Mucosa of gallbladder (tissue), 1 donor: ENCODE measurements at regions not wholly inside any gene's neighbourhood (a gene's known extent, or its start where the extent isn't known, plus 50 kb on each side); places are given as distances from the start of the nearest gene placed in this dataset.
"Not testable (repeated sequence)": the region's sequence is repeated elsewhere in the genome, so short reads cannot be mapped to it uniquely, and the experiment has no call there.

Experiments used
- DNase-seq: peaks from one replicate; pipeline ENCODE4 v3.0.0-alpha.2; 2020; ENCODE audit warnings: low spot score
- donor health status: DM: no; HTN: no; CAD: no.

DNA sequence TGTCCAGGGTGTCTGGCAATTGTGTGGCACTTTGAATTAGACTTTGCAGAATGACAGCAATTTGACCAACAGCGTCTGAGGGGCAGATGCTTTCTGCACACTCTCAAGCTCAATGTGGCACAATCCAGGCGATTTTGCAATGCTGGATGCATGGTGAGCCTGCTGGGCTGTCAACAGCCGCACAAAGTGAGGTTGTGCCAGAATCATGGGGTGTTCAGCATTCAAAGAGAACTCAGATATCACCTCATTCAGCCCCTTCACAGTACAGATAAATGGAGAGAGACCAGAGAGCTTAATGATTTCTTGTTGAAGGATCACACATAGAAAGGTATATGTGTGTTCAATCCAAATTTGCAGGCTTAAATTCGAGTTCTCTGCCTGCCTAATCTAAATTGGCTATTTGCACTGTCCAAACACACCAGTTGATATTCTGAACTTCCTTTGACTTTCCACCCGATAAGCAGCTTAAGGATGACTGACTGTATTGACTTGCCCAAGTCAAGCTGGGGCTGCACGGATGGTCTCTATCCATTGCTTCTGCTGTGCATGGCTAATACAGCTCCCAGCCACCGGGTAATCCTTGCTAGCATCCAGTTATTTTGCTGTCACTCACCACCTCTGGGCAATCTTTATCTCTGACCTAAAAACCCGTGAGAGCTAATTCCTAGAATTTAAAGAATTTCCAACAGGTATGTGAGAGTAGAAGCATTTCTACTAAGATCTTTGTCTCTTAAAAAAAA, 157.9 kb upstream of the TAS2R1 start:
- no peak for DNase-seq

DNA sequence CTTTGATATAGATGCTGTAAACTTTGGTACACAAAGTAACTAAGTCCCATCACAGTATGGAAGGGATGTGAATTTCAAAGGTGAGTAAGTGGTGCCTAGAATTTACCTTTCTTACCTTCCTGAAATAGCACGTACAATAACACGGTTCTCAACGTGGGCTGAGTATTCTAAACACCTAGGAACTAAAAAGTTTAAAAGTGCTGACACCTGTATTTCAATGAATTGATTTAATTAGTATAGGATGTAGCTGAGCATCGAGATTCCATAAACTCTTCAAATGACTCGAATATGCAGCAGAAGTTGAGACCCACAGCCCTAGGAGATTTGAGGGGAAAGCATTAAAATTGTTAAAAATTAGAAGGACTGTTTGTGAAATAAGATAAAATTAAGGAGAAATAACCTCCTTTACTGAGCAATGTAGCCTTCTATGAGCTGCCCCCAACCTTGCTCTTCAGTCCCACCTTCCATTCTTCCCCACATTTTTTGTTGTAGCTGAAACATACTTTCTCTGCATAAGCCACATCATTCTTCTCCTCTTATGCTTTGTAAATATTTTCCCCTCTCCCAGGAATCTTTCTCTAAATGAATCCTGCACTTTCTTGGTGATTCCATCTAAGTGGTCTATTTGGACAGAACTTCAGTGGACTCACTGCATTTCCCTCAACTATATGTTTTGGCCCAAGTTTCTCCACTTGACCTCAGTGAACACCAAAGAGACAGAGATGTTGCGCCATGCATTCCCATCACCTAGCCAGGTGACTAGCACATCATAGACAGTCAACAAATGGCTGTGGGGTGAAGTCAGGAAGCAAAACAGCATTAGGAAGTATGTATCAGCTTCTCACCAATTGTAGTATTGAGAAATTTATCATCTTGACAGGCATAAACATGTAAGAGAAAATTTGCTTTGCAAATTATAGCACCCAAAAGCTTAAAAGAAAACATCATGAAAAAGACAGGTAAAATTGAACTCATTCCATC, 156.5 kb upstream of the TAS2R1 start:
- DNase-seq, result no peak

DNA sequence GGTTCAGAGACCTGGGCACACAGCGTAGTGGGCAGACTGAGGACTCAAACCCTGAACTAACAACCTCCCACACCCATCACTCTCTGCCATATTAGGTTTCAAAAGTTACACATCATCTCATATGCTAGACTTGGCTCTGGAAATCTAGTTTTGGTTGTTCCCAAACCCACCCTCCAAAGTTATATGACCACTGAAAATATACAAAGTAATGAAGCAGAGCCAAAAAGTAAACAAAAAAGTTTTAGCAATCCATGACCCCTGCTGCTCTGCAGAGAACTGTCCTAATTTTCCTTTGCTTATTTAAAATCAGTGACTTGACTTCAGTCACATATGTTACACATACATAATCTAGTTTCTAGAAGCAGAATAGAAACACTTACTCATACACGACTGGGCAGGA, 155.6 kb upstream of the TAS2R1 start:
- DNase-seq, result no peak

DNA sequence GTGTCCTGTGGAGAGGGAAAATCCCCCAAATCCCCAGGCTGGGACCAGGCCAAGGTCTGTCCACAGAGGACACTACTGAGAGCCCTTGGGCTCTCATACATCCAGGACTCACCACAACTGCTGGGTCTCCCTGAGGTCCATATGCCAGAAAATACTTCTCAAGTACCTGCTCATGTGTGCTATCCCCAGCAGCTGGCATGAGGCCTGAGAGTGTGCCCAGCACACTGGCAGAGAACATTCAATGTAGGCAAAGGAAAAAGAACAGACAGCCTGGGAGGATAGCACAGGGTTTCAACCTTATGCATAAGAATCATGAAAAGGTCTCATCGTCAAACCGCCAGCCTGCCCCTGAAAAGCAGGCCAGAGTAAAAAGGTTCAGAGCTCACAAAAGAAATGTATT, 154.1 kb upstream of the TAS2R1 start:
- DNase-seq, result no peak

DNA sequence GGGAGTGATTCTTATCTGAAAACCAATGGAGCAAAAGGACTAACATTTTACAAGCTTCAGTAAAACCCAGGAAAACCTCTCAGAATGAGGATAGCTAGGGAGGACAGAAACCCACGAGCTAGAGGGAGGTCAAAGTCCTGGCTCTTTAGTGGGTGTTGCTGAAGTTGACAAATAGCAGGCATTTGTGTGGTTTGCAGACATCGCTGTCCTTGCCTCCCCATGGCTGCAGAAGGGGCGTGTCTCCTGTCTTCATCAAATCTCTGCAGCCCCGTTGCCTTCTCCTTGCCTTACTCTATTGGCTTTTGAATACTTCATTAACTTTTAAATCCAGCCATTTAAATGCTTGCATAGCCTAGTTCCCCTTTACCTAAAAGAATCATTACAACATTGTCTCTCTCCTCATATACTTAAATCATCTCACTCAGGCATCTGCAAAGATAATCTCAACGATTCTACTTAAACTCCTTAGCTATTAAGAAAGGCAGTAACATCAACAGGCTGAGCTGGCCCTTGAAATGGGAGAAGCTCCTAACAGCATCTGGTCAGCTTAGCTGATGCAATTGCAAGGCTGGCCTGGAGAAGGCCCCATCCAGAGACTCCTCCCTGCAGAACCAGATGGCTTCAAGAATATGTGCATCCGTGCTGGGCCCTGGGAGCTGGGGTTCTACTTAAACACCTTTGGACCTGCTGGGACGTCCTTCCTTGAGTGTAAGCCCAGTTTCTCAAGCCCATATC, 152.8 kb upstream of the TAS2R1 start:
- no peak for DNase-seq

DNA sequence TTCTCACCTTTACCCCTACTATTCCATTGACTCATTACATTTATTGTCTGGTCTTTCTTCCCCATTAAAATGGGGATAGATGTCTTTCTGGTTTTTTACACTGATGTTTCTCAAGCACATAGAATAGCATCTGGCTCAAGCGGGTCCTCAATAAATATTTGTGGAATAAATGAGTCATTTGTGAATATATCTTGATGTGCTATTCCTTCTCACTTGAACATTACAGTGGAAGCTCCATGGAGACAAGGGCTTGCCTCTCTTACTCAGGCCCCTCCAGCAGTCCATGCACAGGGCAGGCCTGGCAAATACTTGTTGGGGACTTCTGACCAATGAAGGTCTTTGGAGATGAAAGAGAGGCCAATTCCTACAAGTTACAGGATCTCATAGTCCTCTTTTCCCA, 151.7 kb upstream of the TAS2R1 start:
- no peak for DNase-seq

DNA sequence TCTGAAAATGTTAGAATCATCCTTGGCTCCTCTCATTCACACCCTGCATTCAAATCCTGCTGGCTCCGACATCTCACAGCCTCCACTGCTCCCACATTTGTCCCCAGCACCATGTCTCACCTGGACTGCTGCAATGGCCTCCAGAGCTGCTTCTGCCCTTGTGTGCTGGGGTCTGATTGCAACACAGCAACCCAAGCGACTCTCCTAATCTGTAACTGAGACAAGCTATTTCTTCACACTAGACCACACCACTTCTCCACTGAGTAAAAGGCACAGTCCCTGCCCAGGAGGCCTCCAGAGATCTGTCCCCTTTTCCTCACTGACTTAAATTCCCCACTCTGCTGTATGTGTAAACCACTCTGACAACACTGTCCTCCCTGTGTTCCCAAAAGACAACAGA, 151.1 kb upstream of the TAS2R1 start:
- DNase-seq, result no peak

DNA sequence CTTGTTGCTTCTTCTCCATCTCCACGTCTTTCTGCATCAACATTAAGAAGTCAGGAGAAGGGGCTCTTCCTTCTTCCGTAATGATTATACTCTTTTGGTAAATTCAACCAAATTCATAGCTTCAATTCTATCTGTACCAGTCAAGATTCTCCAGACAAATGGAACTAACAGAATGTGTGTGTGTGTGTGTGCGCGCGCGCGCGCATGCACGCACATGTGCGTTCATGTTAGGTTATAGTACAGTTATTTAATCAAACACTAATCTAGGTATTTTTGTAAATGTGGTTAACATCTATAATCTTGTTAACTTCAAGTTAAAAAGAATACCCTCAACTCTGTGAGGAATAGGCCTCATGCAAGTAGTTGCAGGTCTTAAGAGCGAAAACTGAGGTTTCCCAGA, 150.3 kb upstream of the TAS2R1 start:
- DNase-seq, result no peak

DNA sequence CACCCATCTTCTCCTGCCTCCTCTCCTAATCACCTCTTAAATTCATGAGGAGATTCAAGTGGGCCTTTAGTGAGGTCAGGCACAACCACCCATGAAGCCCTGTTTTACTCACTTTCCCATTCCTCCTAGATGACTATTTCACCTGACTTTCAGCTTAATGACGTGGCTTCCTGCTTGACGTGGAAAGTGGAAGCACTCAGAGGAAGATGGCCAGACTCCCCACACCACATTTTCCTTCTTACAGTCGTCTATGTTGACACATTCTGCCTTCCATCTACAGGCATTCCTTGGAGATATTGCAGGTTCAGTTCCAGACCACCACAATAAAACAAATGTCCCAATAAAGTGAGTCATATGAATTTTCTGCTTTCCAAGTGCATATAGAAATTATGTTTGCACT, 146.4 kb upstream of the TAS2R1 start:
- DNase-seq, result no peak

DNA sequence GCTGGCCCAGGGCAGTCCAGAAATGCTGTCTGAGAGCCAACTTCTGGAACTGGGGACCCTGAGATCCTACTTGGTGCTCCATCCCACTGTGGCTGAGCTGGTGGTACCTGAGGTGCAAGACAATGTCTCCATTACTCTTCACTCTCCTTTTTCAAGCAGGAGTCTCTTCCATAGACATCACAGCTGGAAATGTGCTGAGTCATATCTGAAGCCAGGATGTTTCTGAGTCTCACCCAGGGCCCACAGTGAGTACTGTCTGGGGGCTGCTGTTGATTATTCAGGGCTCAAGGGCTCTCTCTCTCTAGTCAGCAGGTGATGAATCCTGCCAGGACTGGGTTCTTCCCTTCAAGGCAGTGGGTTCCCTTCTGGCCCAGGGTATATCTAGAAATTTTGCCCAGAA, 145.2 kb upstream of the TAS2R1 start:
- DNase-seq, result no peak

DNA sequence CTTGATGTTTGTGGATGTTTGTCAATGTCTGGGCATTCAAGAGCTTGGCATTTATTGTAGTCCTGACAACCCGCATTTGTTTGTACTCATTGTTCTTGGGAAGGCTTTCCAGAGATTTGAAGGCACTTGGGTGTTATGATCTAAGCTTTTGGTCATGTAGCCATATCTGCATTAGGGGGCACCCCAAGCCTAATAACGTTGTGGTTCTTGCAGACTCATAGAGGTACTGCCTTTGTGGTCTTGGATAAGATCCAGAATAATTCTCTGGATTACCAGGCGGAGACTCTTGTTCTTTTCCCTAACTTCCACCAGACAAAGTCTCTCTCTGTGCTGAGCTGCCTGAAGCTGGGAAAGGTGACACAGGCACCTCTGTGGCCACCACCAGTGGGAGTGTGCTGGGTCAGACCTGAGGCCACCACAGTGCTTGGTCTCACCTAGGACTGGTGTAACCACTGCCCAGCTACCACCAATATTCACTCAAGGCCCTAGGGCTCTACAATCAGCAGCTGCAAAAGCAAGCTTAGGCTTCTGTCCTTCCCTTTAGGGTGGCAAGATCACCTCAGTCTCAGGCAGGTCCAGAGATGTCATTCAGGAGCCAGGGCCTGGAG, 144.4 kb upstream of the TAS2R1 start:
- DNase-seq, result no peak

DNA sequence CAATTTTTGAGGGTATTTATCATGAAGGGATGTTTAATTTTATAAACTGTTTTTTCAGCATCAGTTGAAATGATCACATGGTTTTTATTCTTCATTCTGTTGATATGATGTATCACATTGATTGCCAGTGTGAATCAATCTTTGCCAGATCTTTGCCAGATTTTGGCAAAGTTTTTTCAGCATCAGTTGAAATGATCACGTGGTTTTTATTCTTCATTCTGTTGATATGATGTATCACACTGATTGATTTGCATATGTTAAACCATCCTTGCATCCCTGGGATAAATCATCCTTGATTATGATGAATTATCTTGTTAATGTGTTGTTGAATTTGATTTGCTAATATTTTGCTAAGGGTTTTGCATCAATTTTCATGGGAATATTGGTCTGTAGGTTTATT, 140.9 kb upstream of the TAS2R1 start:
- no peak for DNase-seq

DNA sequence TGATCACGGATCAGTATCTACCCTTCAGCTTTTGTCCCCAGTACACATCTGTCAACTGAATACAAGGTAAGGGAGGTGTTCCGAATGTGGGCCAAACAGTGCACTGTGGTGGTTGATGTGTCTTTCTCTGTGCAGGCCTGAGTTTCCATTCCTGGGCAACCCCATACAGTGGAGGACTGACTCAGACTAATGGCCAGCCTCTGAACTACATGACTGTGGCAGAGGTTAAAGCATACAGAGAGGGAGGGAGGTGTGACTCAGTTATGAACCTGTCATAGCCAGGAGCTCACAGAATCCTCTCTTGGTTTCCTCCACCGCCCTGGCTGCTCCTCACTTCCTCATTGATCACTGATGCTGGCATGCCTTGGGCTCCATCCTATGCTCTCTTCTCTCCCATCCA, 136.4 kb upstream of the TAS2R1 start:
- DNase-seq, result no peak

DNA sequence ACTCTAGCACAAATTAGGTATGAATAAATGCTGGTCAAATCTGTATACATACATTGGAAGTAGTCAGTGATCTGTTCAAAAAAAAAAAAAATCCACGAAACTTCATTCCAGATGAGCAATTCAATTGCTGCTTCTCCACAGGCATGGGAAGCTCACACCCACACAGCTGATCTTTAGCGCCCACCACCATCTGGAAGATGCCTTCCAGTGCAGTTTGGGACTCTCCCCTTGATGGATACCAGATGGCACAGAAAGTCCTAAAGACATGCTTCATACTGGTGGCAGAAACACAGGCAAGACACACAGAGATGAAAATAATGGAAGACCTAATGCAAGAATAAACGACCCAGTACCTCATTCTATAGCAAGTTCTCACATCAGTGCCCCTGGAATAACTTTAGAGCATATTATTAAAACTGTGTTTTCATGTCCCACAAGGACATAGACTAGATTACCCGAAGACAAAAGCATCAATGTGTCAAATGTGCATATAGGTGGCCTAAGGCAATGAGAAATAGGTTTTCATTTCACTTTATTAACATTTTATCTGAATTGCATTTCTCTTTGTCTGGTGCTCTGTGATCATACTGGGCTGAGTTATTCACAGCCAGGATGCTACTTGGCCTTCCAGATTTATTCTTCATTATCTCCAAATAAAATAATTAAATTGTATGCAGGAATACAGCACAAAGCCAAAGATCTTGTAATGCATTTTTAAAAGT, 135.4 kb upstream of the TAS2R1 start:
- DNase-seq, result no peak

DNA sequence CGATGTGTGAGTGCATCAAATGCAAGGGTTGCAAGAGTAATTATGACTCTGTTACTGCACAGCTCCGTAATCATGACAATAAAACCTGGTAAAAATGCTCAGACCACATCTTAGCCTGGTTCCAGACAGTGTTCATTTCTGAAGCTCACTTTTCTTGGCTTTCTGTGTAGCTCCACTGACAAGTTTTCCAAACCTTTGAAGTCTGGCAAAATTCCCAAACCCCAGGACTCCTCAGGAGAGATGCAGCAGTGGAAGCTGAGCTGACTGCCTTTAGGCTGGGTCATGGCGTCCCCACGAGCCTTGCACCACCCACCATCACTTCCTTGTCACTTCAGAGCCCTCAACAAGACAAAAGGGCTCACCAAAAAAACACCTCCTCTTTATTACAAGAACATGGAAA, 131.6 kb upstream of the TAS2R1 start:
- no peak for DNase-seq

DNA sequence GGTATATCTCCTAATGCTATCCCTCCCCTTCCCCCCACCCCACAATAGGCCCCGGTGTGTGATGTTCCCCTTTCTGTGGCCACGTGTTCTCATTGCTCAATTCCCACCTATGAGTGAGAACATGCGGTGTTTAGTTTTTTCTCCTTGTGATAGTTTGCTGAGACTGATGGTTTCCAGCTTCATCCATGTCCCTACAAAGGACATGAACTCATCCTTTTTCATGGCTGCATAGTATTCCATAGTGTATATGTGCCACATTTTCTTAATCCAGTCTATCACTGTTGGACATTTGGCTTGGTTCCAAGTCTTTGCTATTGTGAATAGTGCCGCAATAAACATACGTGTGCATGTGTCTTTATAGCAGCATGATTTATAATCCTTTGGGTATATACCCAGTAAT, 122.5 kb upstream of the TAS2R1 start:
- DNase-seq, result not testable (repeated sequence)

DNA sequence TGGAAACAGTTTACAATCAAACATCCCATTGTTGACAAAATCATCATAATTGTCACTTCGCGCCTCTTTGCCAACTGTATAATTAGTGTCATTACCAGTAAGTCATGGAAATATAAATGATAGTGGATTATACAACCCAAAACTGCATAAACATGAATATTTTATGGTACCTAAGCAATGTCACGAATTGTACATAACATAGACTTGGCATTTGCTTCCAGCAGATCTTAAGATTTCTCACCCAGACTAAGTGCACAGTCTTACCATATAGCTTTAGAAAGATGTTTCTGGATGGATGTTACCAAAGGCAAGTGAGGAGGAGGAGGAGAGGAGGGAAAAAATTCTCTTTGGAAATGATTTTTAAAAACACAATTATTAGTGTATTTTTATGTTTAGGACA, 113.4 kb upstream of the TAS2R1 start:
- no peak for DNase-seq

DNA sequence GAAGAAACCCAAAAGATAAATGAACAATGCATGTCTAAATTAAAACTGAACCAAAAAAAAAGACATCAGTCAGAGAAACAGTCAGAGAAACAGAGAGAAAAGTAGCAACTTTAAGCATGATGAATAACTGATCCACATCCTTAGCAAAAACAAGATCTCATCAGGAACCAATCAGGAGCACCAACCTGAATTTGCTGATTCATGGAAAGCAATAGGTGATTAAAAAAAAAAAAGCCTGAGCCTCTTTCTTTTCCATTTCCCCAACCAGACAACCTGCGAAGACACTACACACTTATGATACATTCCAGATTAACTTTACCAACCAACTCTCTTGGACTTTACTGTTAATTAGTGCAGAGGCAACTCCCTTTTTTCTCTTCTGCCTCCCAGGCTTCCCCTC, 112.7 kb upstream of the TAS2R1 start:
- DNase-seq, result no peak

DNA sequence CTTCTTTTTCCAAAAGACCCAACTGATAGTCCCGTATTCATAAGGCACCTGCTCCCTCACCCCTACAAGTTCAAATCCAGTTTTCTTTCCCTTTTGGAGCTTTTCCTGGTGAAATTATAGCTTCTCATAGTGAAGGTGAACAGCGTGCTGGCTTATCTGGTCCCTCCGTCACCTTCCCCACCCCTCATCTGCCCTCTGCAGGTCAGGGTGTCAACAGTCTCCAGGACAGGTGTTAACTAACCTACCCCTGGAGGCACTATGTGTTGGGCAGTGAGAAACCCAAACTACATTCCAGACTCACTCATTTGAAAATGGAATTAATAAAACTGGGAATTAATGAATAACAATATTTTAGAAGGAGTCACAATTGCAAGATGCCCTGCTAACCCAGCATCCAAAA, 109.0 kb upstream of the TAS2R1 start:
- no peak for DNase-seq

DNA sequence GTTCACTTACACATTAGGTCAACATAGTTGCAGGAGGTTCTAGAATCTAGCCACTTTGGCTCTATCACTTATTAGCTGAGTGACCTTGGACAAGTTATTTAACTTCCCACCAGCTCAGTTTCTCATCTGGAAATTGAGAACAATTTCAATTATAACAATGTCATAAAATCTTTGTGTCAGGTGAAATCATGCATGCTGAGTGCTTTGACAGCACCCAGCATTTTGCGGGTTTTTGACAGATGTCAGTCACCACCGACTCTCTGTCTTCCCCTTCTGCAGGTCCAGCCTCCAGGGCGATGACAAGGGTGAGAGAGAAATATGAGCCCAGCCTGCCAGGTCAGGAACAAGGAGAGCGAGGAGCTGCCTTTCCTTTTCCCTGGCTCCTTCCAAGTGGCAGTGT, 107.1 kb upstream of the TAS2R1 start:
- DNase-seq, result no peak

DNA sequence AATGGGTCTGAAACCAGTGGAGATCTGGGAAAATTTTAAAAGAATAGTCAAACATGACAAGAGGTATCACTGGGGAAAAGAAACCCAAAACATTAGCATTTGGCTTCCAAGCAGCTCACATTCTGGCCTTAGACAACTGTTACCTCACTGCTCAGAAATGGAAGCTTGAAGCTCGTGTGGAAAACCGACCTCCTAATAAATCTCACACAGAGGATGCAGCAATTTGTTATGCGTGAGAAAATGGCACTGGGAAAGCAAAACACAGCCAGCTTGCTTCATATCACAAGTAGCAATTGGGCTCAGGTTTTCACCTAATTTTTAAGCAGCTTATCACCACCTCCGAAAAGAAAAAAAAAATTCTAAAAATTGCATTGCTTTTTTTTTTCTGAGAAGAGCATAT, 103.3 kb upstream of the TAS2R1 start:
- DNase-seq, result no peak
